Gastrocnemius medialis (tissue), 4 donors: ENCODE measurements at regions not wholly inside any gene's neighbourhood (a gene's known extent, or its start where the extent isn't known, plus 50 kb on each side); places are given as distances from the start of the nearest gene placed in this dataset.

ENCODE experiments used
- ATAC-seq, 2 donors: fragments of 150-250 bp; one replicate each; pipeline ENCODE4 v1.9.1; 2016
- DNase-seq, 2 donors: peaks; one replicate each; pipeline ENCODE4 v3.0.0-alpha.2; 2019
- H3K27ac ChIP-seq, 4 donors: fragments of 200-600 bp; sonication (generic); 1 replicate in 1 of 4; 2 replicates in 3 of 4; pipeline ENCODE4 v1.5.1; 2016 to 2018; ENCODE audit warnings: mild to moderate bottlenecking in 2 of 4, moderate library complexity in 1 of 4
- H3K27me3 ChIP-seq, 3 donors: fragments of 200-600 bp; sonication (generic) in 2 of 3; 1 replicate in 1 of 3; 2 replicates in 2 of 3; pipeline versions ENCODE4 v1.5.1 to v1.6.0; 2016 to 2019; ENCODE audit warnings: mild to moderate bottlenecking in 1 of 3, moderate library complexity in 1 of 3
- H3K36me3 ChIP-seq, 2 donors: fragments of 200-600 bp; sonication (generic) in 1 of 2; one replicate each; pipeline ENCODE4 v1.5.1; 2017 to 2018
- H3K4me1 ChIP-seq, 2 donors: fragments of 200-600 bp; sonication (generic) in 1 of 2; one replicate each; pipeline ENCODE4 v1.5.1; 2016 to 2017; ENCODE audit warnings: mild to moderate bottlenecking in 2 of 2
- H3K4me3 ChIP-seq, 4 donors: fragments of 200-600 bp; sonication (generic) in 3 of 4; 1 replicate in 1 of 4; 2 replicates in 3 of 4; pipeline ENCODE4 v1.5.1; 2016 to 2019; ENCODE audit warnings: mild to moderate bottlenecking in 2 of 4
- H3K9me3 ChIP-seq, 3 donors: fragments of 200-600 bp; sonication (generic) in 2 of 3; 1 replicate in 1 of 3; 2 replicates in 2 of 3; pipeline ENCODE4 v1.5.1; 2016 to 2019
- CTCF ChIP-seq, 5 experiments: fragments of 450-650 bp in 3 of 5; fragments of 200-600 bp in 2 of 5; sonication (generic) in 2 of 5; IDR thresholded peaks in 4 of 5; conservative IDR thresholded peaks in 1 of 5; 1 replicate in 4 of 5; 2 replicates in 1 of 5; pipeline ENCODE4 v1.5.1; 2016 to 2019; ENCODE audit warnings: antibody characterized with exemption in 5 of 5, mild to moderate bottlenecking in 3 of 5, moderate library complexity in 3 of 5
- POLR2A ChIP-seq, 2 donors: fragments of 450-650 bp; IDR thresholded peaks; one replicate each; pipeline ENCODE4 v1.6.1; 2017; ENCODE audit warnings: antibody characterized with exemption in 2 of 2, mild to moderate bottlenecking in 2 of 2, moderate library complexity in 2 of 2
- in situ Hi-C, 4 donors: fragments of 200-750 bp; cut with MboI; loops; one replicate each; pipeline versions ENCODE4 v1.15.0 to v1.8.0; 2017; ENCODE audit warnings: low sequenced_read_pairs in 4 of 4
- intact Hi-C: fragments of 100-400 bp; cut with DNase I; formaldehyde crosslinking; loops from one replicate; pipeline ENCODE4 v1.15.1; 2023; ENCODE audit warnings: low total_unique reads

GRCh38 chr3:161649900-161650484 lies 153.4 kb downstream of the OTOL1 start:
- in situ Hi-C loops, result no loop called here

GRCh38 chr3:161657786-161658185 lies 161.2 kb downstream of the OTOL1 start:
- no peaks in the 10 kb centered on the region for H3K36me3 ChIP-seq
- H3K9me3 ChIP-seq, result no peaks in the 10 kb centered on the region
- in situ Hi-C loops (no loop called here), intact Hi-C loops (no loop called here)
- H3K4me3 ChIP-seq, result no peak overlapping the region
- no peak overlapping the region for H3K27ac ChIP-seq
- ATAC-seq (no peak), DNase-seq (no peak)
- H3K27me3 ChIP-seq, result no peaks in the 10 kb centered on the region
- TF ChIP-seq POLR2A (IDR thresholded peaks at IDR 0.05), result no peak
- no peak for TF ChIP-seq CTCF (IDR thresholded peaks at IDR 0.05 in 4 of 5, conservative IDR thresholded peaks at IDR 0.05 in 1 of 5)
- H3K4me1 ChIP-seq, result no peaks in the 10 kb centered on the region

More at GRCh38 chr3:161649900-161650484, 153.4 kb downstream of the OTOL1 start:
- H3K27me3 ChIP-seq, result no peaks in the 10 kb centered on the region
- no peak overlapping the region for H3K4me3 ChIP-seq
- no peaks in the 10 kb centered on the region for H3K9me3 ChIP-seq
- no peak overlapping the region for H3K27ac ChIP-seq
- no peaks in the 10 kb centered on the region for H3K4me1 ChIP-seq
- H3K36me3 ChIP-seq, result no peaks in the 10 kb centered on the region
- no peak for TF ChIP-seq CTCF (IDR thresholded peaks at IDR 0.05 in 4 of 5, conservative IDR thresholded peaks at IDR 0.05 in 1 of 5)
- ATAC-seq (no peak), DNase-seq (no peak)
- intact Hi-C loops, result no loop called here

GRCh38 chr3:161671141-161671540 lies 174.5 kb downstream of the OTOL1 start:
- no peak overlapping the region for H3K27ac ChIP-seq
- no peaks in the 10 kb centered on the region for H3K4me1 ChIP-seq
- H3K4me3 ChIP-seq, result no peak overlapping the region
- ATAC-seq (no peak), DNase-seq (no peak)
- H3K36me3 ChIP-seq, result no peaks in the 10 kb centered on the region
- intact Hi-C loops (no loop called here), in situ Hi-C loops (no loop called here)
- H3K27me3 ChIP-seq, result no peaks in the 10 kb centered on the region
- H3K9me3 ChIP-seq, result no peaks in the 10 kb centered on the region
- TF ChIP-seq CTCF (IDR thresholded peaks at IDR 0.05 in 4 of 5, conservative IDR thresholded peaks at IDR 0.05 in 1 of 5), result no peak
- no peak for TF ChIP-seq POLR2A (IDR thresholded peaks at IDR 0.05)

GRCh38 chr3:161672478-161672877 lies 175.9 kb downstream of the OTOL1 start:
- DNase-seq (no peak), ATAC-seq (no peak)
- Histone ChIP-seq H3K9me3 (no peaks in the 10 kb centered on the region), H3K27ac (no peak overlapping the region), H3K4me3 (no peak overlapping the region), H3K4me1 (no peaks in the 10 kb centered on the region), H3K36me3 (no peaks in the 10 kb centered on the region), H3K27me3 (no peaks in the 10 kb centered on the region)
- TF ChIP-seq POLR2A (IDR thresholded peaks at IDR 0.05), result no peak
- TF ChIP-seq CTCF (IDR thresholded peaks at IDR 0.05 in 4 of 5, conservative IDR thresholded peaks at IDR 0.05 in 1 of 5), result no peak
- intact Hi-C loops, result no loop called here
- in situ Hi-C loops, result no loop called here

GRCh38 chr3:161673866-161674265 lies 177.3 kb downstream of the OTOL1 start:
- no peaks in the 10 kb centered on the region for H3K27me3 ChIP-seq
- no peaks in the 10 kb centered on the region for H3K9me3 ChIP-seq
- no peaks in the 10 kb centered on the region for H3K36me3 ChIP-seq
- no peak for TF ChIP-seq POLR2A (IDR thresholded peaks at IDR 0.05)
- TF ChIP-seq CTCF (IDR thresholded peaks at IDR 0.05 in 4 of 5, conservative IDR thresholded peaks at IDR 0.05 in 1 of 5), result no peak
- no peak for ATAC-seq
- no peak overlapping the region for H3K27ac ChIP-seq
- intact Hi-C loops (no loop called here), in situ Hi-C loops (no loop called here)
- no peaks in the 10 kb centered on the region for H3K4me1 ChIP-seq
- no peak overlapping the region for H3K4me3 ChIP-seq
- no peak for DNase-seq
